HepG2 (cell line): ENCODE measurements at regions not wholly inside any gene's neighbourhood (a gene's known extent, or its start where the extent isn't known, plus 50 kb on each side); places are given as distances from the start of the nearest gene placed in this dataset.

ENCODE experiments used
- ATAC-seq: fragments of 200-7000 bp; cut with Tn5 transposase; 3 replicates; pipeline ENCODE4 v1.9.1; 2020; ENCODE audit warnings: mild to moderate bottlenecking, moderate library complexity
- BruUV-seq: library from RNA; stranded (reverse); fragments of 400-500 nt; replicated peaks from 2 replicates; lab custom pipeline; 2021; lab: Mats Ljungman, UMichigan
- CTCF ChIA-PET: fragments of 300-600 bp; formaldehyde crosslinking; extraction: SDS; loops from one replicate; lab custom pipeline; 2021; ENCODE audit warnings: low total read pairs, inconsistent platforms, low intra/inter-chr PET ratio; lab: Yijun Ruan, JAX
- POLR2A ChIA-PET: fragments of 350-600 bp; sonication (Branson Sonifier 250); formaldehyde crosslinking; loops from one replicate; lab custom pipeline; 2020; ENCODE audit warnings: antibody characterized with exemption, inconsistent platforms; lab: Yijun Ruan, JAX
- DNase-seq: peaks from one replicate; pipeline ENCODE4 v3.0.0-alpha.2; 2015; ENCODE audit warnings: low spot score
- FAIRE-seq: peaks from 3 replicates; lab custom pipeline; 2011; peaks lifted over from hg19 to GRCh38; lab: Jason Lieb, UNC
- H2AFZ ChIP-seq: one replicate; pipeline ENCODE4 v1.6.1; 2011; ENCODE audit warnings: low read length, inconsistent platforms
- H3K27ac ChIP-seq: fragments of 300-600 bp; 3 replicates; pipeline ENCODE4 v1.8.0; 2011; ENCODE audit warnings: mixed run types, mild to moderate bottlenecking, mixed read lengths, low read length, inconsistent platforms; ENCODE audit not compliant: insufficient read depth; ENCODE audit errors: extremely low read length
- H3K27me3 ChIP-seq, 2 experiments: fragments of 200-600 bp in 1 of 2; 2 replicates in 1 of 2; 3 replicates in 1 of 2; pipeline versions ENCODE4 v1.6.0 to v1.8.0; 2011; ENCODE audit warnings: low read length in 2 of 2, mild to moderate bottlenecking in 2 of 2, moderate library complexity in 2 of 2, inconsistent platforms in 1 of 2; ENCODE audit not compliant: insufficient read depth in 2 of 2, control insufficient read depth in 1 of 2
- H3K36me3 ChIP-seq, 2 experiments: fragments of 200-600 bp in 1 of 2; replicated peaks in 1 of 2; 2 replicates in 1 of 2; 3 replicates in 1 of 2; pipeline versions ENCODE4 v1.5.1 to v1.8.0; 2011; ENCODE audit warnings: low read length in 2 of 2, inconsistent platforms in 1 of 2; ENCODE audit not compliant: insufficient read depth in 2 of 2, control insufficient read depth in 1 of 2
- H3K4me1 ChIP-seq: 2 replicates; pipeline ENCODE4 v1.5.1; 2012; ENCODE audit warnings: low read length, inconsistent platforms; ENCODE audit not compliant: insufficient read depth
- H3K4me2 ChIP-seq: 2 replicates; pipeline ENCODE4 v1.6.0; 2011; ENCODE audit warnings: low read depth, low read length, inconsistent platforms
- H3K4me3 ChIP-seq, 3 experiments: fragments of 200-600 bp in 1 of 3; sonication (generic), shearing (Covaris generic) in 1 of 3; replicated peaks in 1 of 3; 2 replicates each; pipeline ENCODE4 v1.5.1; 2011 to 2016; ENCODE audit warnings: low read length in 3 of 3, inconsistent platforms in 2 of 3, low read depth in 2 of 3, mild to moderate bottlenecking in 2 of 3, control low read depth in 1 of 3, mixed read lengths in 1 of 3; ENCODE audit not compliant: insufficient read depth in 1 of 3
- H3K79me2 ChIP-seq: one replicate; pipeline ENCODE4 v1.6.1; 2011; ENCODE audit warnings: low read length, inconsistent platforms; ENCODE audit not compliant: insufficient read depth
- H3K9ac ChIP-seq: 2 replicates; pipeline ENCODE4 v1.6.0; 2011; ENCODE audit warnings: mild to moderate bottlenecking, low read depth, low read length, inconsistent platforms; ENCODE audit not compliant: insufficient read depth
- H3K9me3 ChIP-seq: 2 replicates; pipeline ENCODE4 v1.5.1; 2012; ENCODE audit warnings: mild to moderate bottlenecking, low read length
- H4K20me1 ChIP-seq: 2 replicates; pipeline ENCODE4 v1.6.0; 2011; ENCODE audit warnings: inconsistent platforms, mild to moderate bottlenecking, low read length, moderate library complexity; ENCODE audit not compliant: insufficient read depth
- HNRNPL ChIP-seq: fragments of 200-400 bp; formaldehyde crosslinking; IDR thresholded peaks from 2 replicates; pipeline ENCODE4 v1.6.1; 2017; ENCODE audit warnings: mild to moderate bottlenecking, low read depth, low read length
- KAT8 ChIP-seq: IDR thresholded peaks from 2 replicates; pipeline ENCODE4 v1.6.1; 2016; ENCODE audit warnings: missing genetic modification reagents, missing compliant biosample characterization
- KMT2B ChIP-seq: IDR thresholded peaks from 2 replicates; pipeline ENCODE4 v1.6.1; 2016; ENCODE audit warnings: missing genetic modification reagents, missing compliant biosample characterization
- NR2F1 ChIP-seq, 2 experiments: fragments of 450-650 bp in 1 of 2; formaldehyde crosslinking in 1 of 2; IDR thresholded peaks; 2 replicates each; pipeline versions ENCODE4 v1.5.0 to v1.6.1; 2016 to 2020; ENCODE audit warnings: mild to moderate bottlenecking in 1 of 2, missing compliant biosample characterization in 1 of 2, missing genetic modification reagents in 1 of 2, moderate library complexity in 1 of 2
- REPIN1 ChIP-seq: sonication (generic); formaldehyde crosslinking; IDR thresholded peaks from 2 replicates; pipeline ENCODE4 v1.8.0; 2022; ENCODE audit warnings: missing genetic modification reagents, low read depth, mild to moderate bottlenecking, borderline replicate concordance
- STAG1 ChIP-seq: sonication (generic); formaldehyde crosslinking; IDR thresholded peaks from 2 replicates; pipeline ENCODE4 v1.4.0; 2020; ENCODE audit warnings: missing genetic modification reagents
- ZNF644 ChIP-seq: IDR thresholded peaks from 2 replicates; pipeline ENCODE4 v1.6.1; 2016; ENCODE audit warnings: low read depth
- ZNF720 ChIP-seq: sonication (generic); formaldehyde crosslinking; IDR thresholded peaks from 2 replicates; pipeline ENCODE4 v1.4.0; 2020; ENCODE audit warnings: missing genetic modification reagents
- ZNF788 ChIP-seq: sonication (generic); formaldehyde crosslinking; IDR thresholded peaks from 2 replicates; pipeline ENCODE4 v1.5.0; 2020; ENCODE audit warnings: mild to moderate bottlenecking, missing genetic modification reagents, borderline replicate concordance
- WGBS: methylation state at CpG from one replicate; pipeline ENCODE4 v1.1.6; 2017; ENCODE audit warnings: low lambda C conversion rate; 5-methylcytosine and 5-hydroxymethylcytosine counted together
- in situ Hi-C: cut with HindIII; loops from 2 replicates; pipeline ENCODE4 v1.10.0; 2017; ENCODE audit warnings: low pct_unique_long_range_greater_than_20kb; ENCODE audit not compliant: extremely low pct_ligation_motif_present
- intact Hi-C: fragments of 100-400 bp; cut with micrococcal nuclease; formaldehyde crosslinking; loops from one replicate; pipeline ENCODE4 v1.10.0; 2022; ENCODE audit not compliant: unreplicated experiment
- TF ChIP-seq, protein P1 (sequence below): sonication (generic); formaldehyde crosslinking; IDR thresholded peaks from 2 replicates; pipeline ENCODE4 v1.5.0; 2020; ENCODE audit warnings: mild to moderate bottlenecking, missing genetic modification reagents
- TF ChIP-seq, protein P2 (sequence below): sonication (generic); formaldehyde crosslinking; IDR thresholded peaks from 2 replicates; pipeline ENCODE4 v1.8.1; 2023; ENCODE audit warnings: missing genetic modification reagents, inconsistent platforms, borderline replicate concordance

DNA sequence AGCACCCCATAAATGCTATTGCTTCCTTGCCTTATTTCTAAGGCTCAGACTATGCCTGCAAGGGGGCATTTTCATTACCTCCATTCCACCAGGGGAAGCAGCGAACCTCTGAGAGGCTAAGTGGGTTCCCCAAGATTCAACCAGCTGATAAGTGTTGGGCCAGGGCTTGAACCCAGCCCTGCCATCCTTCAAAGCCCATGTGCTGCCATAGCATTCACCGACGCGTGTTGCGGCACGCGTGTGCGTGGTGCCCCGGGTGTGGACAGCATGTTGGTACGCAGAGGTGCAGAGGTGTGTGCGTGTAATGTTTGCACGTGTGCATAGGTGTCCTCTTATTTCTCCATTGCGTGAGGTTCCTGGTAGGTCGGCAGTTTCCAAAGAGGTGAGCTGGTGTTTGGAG, 66.0 kb upstream of the PPARA start (continued):
- TF ChIP-seq, protein P1, sequence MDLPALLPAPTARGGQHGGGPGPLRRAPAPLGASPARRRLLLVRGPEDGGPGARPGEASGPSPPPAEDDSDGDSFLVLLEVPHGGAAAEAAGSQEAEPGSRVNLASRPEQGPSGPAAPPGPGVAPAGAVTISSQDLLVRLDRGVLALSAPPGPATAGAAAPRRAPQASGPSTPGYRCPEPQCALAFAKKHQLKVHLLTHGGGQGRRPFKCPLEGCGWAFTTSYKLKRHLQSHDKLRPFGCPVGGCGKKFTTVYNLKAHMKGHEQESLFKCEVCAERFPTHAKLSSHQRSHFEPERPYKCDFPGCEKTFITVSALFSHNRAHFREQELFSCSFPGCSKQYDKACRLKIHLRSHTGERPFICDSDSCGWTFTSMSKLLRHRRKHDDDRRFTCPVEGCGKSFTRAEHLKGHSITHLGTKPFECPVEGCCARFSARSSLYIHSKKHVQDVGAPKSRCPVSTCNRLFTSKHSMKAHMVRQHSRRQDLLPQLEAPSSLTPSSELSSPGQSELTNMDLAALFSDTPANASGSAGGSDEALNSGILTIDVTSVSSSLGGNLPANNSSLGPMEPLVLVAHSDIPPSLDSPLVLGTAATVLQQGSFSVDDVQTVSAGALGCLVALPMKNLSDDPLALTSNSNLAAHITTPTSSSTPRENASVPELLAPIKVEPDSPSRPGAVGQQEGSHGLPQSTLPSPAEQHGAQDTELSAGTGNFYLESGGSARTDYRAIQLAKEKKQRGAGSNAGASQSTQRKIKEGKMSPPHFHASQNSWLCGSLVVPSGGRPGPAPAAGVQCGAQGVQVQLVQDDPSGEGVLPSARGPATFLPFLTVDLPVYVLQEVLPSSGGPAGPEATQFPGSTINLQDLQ (CRISPR knock-in tag): no peak
- TF ChIP-seq KAT8: no peak
- no peak for TF ChIP-seq ZNF788
- no peak for TF ChIP-seq ZNF644 (CRISPR knock-in tag)
- no peak for TF ChIP-seq KMT2B (CRISPR knock-in tag)
- no peak for TF ChIP-seq NR2F1 (CRISPR knock-in tag; IDR thresholded peaks at IDR 0.05)
- TF ChIP-seq ZNF720: no peak
- TF ChIP-seq, protein P2, sequence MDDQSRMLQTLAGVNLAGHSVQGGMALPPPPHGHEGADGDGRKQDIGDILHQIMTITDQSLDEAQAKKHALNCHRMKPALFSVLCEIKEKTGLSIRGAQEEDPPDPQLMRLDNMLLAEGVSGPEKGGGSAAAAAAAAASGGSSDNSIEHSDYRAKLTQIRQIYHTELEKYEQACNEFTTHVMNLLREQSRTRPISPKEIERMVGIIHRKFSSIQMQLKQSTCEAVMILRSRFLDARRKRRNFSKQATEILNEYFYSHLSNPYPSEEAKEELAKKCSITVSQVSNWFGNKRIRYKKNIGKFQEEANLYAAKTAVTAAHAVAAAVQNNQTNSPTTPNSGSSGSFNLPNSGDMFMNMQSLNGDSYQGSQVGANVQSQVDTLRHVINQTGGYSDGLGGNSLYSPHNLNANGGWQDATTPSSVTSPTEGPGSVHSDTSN (CRISPR knock-in tag): no peak
- TF ChIP-seq STAG1 (CRISPR knock-in tag): no peak
- TF ChIP-seq, all 625 proteins: peak for 0

DNA sequence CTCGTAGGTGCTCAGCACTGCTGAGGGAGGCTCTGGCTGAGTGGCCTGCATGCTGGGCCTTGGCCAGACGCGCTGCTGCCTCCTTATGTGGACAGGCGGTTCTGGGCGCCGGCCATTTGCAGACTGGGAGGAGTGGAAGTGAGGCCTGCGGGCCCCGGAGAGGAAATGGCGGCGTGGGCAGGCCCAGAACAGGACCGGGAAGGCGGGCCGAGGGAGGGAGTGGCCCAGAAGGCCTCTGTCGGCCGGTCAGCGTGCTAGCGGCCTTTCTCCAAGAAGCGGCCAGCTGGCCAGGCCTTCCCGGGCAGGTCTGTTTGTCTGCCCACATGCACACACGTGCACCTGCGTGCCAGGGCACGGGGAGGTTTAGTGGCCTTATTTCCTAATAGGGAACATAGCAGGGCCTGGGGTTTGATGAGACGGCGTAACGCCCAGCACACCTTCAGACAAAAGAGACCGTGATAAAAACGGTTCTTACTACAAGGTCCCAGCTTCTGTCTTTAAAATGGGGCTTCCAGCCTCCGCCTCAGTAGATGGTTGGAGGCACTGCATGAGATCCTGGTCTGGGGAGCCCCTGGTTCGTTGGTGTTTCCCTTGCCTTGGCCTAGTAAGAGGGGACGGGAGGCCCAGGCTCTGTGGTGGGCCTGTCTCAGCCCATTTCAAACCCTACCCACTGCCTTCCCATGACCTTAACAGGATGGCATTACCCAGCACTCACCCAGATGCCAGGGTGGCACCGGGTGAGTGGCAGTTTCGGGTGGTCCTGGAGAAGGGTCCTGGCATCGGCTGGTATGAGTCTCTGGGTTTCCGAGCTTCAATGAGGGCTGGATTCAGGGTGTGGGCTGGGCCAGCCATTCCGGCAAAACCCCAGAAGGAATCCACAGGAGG, 65.1 kb upstream of the PPARA start:
- H4K20me1 ChIP-seq: no peaks in the 10 kb centered on the region
- CTCF ChIA-PET: no interaction called here

More for the DNA sequence above, 65.1 kb upstream of the PPARA start:
- Histone ChIP-seq H3K36me3 (no peaks in the 10 kb centered on the region), H3K79me2 (no peaks in the 10 kb centered on the region), H3K27ac (no peak overlapping the region), H3K27me3 (peaks cover 7 to 34% of the 10 kb centered on the region in 2 experiments; a peak in 4 of 5 replicates), H3K9ac (no peak overlapping the region), H3K9me3 (no peaks in the 10 kb centered on the region), H2AFZ (no peak overlapping the region), H3K4me1 (peaks cover 40% of the 10 kb centered on the region), H3K4me3 (no peak overlapping the region), H3K4me2 (no peak overlapping the region)
- POLR2A ChIA-PET: no interaction called here
- ATAC-seq: no peak
- BruUV-seq: no TSS peak
- DNase-seq: no peak
- in situ Hi-C loops (no loop called here), intact Hi-C loops (no loop called here)
- no peak for FAIRE-seq
- no peak for TF ChIP-seq REPIN1 (CRISPR knock-in tag)
- TF ChIP-seq HNRNPL: 0 out of 2 replicates have a peak, but pooled peaks have one; percentile 62
- 77% methylated on average over 21 of the region's 35 CpGs for WGBS
